CD4-positive, alpha-beta T cell treated with Interleukin-12 subunit alpha and Interleukin-12 subunit beta, for 1 hour (primary cell): ENCODE measurements at regions not wholly inside any gene's neighbourhood (a gene's known extent, or its start where the extent isn't known, plus 50 kb on each side); places are given as distances from the start of the nearest gene placed in this dataset.
"Not testable (repeated sequence)": the region's sequence is repeated elsewhere in the genome, so short reads cannot be mapped to it uniquely, and the experiment has no call there.

Source experiments
- DNase-seq: peaks from one replicate; pipeline ENCODE4 v3.0.0-alpha.2; 2020

DNA sequence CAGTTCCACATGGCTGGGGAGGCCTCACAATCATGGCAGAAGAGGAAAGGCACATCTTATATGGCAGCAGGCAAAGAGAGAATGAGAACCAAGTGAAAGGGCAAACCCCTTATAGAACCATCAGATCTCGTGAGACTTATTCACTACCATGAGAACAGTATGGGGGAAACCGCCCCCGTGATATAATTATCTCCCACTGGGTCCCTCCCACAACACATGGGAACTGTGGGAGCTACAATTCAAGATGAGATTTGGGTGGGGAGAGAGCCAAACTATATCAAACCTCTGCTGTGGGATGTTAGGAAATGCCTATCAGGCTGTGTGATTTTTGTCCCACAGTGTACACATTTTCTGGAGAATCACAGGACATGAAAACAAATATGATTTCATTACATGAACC is 415.8 kb downstream of the TSHZ3 start:
- DNase-seq, result not testable (repeated sequence)

DNA sequence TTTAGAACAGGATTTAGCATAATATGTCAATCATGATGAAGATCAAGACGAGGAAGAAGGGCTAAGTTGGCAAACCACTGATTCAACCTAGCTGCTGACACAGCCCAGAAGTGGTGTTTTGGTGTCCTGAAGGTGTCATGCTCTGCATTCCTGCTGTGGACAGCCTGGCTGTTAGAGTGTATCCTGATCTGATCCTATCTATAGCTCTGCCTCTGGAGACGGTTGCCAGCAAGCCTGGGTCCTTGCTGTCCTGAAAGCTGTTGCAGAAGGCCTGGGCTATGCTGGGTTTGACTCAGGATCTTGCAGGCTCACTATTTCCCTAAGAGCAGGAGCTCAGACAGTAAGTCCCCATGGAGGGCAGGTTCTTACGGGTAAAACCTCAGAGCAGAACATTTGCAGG is 416.4 kb downstream of the TSHZ3 start:
- no peak for DNase-seq

DNA sequence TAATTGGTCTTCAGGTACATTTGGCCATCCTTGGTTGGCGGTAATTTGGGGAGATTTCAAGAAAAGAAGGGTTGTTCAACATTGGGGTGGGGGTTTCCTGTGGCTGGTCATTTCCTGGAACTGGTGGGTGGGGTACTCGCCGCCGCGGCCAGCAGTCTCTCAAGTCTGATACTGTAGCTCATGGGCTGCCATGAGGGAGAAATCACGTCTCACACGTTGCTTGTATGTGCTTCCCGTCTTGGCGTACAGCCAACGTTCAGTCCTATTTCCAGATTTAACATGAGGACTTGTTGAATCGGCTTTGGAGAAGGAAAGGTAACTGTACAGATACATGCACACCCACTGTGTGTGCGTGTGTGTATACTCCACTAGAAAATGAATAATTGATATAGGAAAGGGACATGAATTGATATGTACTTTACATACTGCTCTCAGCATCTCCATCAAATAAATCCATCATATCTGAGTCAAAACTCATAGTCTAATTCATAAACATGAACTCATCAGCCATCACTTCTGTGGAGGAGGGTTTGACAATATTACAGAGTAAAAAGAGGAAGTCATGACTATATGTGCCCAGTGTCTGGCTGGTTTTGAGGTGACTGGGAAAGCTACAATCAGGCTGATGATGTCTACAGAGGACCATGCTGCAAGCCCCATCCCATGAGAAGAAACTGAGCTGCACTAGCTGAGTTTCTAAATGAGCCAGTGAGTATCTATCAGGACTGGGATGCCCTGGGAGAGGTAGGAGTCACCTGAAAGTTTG is 418.1 kb downstream of the TSHZ3 start:
- no peak for DNase-seq

DNA sequence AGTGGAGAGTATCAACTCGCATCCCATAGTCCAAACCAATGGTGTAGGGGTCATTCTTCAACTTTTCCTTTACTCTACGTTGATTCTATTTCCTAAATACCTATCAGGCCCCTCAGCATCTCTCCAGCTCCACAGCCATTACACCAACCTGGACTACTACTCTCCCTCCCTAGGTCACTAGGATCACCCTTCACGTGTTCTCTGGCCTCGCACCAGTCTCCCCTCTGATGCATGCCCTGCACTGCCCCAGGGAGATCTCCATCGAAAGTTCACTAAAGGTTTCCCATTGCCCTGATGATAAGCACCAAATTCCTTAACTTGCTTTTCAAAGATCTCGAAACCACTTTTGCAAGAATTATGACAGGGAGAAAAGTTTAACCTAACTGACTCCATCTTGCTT is 421.5 kb downstream of the TSHZ3 start:
- no peak for DNase-seq

DNA sequence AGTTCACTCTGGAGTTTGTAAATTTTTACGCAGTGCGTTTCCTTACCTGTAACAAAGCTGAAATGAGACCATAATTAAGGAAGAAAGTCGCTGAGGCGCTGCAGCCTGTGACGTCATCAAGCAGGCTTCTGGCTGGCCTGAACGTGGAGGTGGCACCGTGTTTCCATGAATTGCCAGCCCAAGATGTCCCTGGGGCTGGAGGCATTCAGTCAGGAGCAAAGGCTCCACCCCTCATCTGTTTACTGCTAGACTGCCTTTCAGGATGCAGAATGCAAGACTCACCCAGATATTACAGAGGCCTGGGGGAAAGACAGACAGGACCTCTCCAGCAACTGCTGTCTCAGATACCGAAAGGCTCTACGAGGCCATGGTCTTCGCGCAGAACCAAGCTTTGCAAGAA is 424.6 kb downstream of the TSHZ3 start:
- no peak for DNase-seq

DNA sequence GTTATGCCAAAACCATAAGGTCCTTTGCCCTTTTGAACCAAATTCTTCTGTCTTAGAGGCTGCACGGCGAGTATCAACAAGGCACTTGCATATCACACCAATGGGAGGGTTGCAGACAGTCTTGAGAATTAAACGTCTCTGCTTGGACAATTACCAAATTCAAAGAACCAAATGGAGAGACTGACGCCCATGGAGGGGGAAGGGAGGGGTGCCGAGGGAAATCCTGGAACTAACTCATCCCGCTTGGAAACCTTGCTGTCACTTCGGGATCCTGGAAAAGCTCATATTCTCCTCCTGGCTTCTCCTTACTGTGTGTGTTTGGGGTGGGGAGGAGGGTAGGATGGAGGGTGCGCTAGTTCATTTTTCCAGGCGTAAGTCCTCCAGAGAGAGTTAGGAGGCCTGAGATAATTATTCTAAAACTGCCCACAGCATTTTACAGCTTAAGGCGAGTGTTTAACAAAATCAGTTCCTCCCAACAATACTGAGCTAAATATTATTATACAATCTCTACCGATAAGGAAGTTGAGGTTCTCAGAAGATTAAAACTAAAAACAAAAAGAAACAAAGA is 425.1 kb downstream of the TSHZ3 start:
- no peak for DNase-seq

DNA sequence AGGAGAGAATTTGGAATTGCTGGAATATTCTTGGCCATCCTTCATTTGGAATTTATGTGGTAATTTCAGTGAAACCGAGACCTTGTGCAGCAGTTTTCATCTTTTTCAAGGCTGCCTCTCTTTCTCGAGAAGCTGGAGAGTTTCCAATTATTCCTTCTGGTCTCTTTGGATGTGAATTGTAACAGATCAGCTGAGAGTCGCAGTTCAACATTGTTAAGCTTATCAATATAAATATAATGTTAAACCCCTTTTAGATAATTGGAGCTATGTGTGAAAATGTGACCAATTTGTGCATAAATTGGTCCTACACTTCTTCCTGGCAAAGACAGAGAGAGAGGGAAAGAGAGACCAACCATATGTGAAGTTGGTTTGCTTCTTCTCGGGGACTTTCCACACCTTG is 425.6 kb downstream of the TSHZ3 start:
- DNase-seq, result no peak

DNA sequence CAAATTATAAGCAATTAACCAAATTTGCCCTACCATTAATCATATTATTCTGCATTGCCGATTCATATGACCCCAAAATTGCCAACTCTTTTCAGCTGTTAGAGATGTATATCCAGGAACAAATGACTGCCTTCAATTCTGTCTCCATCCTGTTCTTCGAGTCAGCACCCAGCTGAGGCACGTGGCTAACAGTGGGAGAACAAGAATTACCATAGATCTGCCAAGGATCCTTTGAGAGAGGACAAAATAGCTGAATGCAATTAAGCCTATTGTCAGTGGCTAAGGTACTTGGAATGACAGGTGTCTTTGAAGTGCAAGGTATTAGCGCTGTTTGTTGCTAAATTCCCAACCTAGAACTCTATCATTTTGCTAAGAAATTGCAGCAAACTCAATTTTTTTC is 426.1 kb downstream of the TSHZ3 start:
- DNase-seq, result no peak

DNA sequence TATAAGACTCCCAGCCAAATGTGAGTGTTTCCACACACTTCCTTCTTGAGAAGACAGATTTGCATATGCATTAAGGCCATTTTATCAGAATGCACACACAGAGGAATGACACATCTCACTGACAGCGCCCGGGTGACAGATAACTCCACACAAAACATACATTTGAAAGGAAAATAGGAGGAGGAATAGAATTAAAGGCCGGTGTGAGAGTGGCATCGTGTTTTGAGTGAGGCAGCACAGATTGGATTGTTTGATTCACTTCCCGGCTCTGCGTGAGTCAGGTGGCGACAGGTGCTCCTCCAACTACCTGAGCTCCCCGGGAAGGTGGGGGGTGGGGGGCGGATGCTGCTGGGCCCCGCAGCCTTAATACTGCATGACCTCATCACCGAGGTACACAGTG is 429.0 kb downstream of the TSHZ3 start:
- no peak for DNase-seq

DNA sequence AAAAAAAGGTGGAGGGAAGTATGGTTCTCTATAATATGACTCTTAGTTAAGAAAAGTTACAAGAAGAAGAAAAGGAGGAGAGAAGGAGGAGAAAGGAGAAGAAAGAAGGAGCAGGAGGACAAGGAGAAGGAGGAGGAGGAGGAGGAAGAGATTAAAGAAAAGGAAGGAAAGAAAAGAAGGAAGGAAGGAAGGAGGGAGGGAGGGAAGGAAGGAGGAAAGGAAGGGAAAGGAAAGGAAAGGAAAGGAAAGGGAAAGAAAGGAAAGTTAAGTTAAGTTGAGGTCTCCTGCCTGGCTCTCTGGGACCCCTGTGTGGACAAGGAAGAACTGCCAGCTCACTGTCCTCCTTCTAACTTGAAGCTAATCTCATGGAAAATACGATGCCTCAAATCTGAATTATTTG is 429.5 kb downstream of the TSHZ3 start:
- DNase-seq, result no peak

DNA sequence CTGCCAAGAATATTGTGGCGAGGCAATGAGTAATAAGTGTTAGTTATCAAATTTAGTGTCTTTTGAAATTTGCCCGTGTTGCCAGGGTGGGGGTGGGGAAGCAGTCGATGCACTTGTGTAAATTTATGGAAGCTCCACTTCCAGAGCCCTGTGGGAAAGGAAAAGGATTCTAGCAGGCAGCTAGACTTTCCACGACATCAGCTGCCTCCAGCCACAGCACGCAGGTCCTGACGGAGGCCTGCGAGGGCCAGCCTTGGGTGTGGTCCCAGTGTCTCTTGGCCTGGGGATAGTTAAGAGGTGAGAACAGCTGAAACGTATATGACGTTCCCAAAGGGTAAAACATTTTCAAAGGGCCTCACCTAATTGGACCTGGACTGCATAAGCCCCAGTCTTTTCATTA is 433.0 kb downstream of the TSHZ3 start:
- no peak for DNase-seq

DNA sequence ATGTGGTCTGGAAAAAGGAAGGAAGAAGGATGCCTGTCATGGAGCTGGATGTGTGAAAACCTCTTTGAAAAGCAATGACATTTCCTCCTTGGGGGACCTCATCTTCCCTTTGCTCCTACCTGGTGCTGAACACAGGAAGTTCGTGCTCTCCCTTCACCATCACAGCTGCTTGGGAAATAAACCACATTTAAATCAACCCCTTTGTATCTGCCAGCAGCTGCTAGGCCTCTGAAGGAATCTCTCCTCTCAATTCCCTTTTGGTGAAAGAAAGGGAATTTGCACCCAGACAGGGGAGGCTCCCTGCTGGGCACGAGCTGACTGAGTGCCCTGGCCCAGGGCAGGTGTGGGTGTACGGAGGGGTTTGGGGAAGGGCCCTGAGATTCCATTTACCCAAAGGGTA is 437.7 kb downstream of the TSHZ3 start:
- no peak for DNase-seq

DNA sequence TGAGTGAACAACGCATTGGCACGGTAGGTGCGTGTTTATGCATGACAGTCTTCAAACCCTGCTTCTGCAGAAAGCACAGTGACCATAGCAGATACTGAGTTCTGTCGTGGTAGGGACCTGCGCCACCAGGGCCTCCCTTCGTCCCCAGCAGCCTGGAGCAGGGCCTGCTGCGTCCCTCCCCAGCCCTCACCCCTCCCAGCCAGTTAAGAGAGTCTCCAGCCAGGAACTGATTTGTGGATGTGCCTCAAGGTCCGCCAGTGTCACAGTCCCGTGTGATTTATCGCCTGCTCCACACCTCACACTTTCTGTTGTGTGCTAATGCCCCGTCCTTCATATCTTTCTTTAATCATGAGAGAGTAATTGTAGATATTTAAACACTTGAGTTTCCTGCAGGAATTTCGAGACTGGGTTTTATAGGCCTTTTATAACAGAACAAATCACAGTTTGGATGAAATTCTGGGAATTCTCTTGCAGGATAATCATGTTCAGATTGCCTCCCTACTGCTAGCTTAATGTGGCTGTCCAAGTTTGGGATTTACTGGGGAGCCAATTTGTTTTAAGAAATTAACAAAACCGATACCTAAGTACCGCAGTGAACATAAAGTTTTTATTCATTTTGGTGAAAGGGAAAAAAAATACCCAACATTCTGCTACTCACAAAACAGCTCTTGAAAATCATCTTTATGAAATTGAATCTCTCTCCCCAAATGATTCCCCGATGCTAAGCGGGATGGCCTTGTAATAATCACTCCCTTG is 438.6 kb downstream of the TSHZ3 start:
- no peak for DNase-seq

DNA sequence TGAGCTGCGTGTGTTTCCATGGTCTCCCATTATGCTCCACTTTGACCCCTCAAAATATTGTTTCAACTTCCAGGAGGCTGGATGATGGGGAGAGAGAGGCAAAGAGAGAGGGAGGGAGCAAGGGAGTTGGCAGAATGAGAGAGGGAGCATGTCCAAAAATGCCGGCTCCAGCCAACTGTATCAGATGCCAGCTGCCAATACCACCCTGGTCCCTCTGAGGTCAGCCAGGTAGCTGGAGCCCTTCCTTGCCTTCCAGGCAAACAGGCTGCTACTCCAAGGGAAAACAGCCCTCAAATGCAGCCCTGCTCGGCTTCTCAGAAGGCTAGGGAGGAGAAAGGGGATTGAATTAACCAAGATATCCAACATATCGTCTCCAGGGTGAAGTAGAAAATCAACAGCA is 440.0 kb downstream of the TSHZ3 start:
- DNase-seq, result no peak

DNA sequence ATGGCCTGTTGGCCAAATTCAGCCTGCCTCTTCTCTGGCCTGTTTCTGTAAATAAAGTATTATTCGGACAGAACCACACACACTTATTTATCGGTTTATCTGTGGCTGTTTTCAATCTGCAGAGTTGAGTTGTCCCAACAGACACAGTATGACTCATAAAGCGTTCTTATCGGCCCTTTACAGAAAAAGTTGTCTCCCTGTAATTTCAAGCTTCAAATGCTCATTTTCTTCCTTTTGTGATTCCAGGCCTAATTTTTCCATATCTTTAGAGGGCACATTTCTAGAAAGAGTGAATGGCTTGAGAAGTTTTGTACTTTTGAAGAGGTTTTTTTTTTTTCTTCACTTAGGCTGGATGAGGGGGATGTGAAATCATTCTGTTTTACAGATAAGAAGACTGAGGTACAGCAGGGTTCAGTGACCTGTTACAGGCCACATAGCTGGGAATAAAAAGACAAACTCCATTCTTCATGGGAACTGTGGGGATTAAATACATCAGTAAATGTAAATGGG is 440.9 kb downstream of the TSHZ3 start:
- no peak for DNase-seq

DNA sequence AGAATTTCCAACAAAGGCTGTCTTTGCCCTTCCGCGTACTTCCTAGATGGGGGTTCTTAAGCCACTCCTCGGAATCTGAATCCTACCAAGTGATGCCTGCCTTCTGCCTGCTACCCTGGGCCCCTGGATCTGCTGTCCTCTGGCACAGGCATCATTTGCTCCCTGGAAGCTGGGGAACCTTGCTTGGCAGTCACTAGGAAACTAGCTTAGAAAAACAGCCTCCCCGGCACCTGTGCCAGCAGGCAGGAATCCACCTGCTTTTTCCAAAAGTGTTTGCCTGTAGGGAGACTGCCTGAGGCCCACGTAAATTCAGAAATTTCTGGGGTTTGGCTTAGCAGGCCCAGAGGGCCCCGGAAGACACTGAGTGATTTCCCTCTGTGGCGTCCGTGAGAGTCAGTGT is 442.4 kb downstream of the TSHZ3 start:
- no peak for DNase-seq

DNA sequence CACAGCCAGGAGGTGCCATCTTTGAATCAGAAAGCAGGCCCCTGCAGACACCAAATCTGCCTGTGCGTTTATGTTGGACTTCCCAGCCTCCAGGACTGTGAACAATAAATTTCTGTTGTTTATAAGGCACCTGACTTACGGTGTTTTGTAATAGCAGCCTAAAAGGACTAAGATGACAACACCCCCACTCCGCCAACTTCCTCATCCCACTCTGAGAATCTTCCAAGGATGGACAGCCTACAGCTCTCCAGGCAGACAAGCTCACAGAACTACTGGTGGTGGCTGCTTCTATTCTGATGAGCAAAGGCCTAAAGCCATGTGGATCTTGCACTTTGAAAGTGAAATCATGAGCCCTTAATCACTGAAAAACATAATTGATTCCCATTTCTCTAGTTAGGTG is 449.2 kb downstream of the TSHZ3 start:
- no peak for DNase-seq

DNA sequence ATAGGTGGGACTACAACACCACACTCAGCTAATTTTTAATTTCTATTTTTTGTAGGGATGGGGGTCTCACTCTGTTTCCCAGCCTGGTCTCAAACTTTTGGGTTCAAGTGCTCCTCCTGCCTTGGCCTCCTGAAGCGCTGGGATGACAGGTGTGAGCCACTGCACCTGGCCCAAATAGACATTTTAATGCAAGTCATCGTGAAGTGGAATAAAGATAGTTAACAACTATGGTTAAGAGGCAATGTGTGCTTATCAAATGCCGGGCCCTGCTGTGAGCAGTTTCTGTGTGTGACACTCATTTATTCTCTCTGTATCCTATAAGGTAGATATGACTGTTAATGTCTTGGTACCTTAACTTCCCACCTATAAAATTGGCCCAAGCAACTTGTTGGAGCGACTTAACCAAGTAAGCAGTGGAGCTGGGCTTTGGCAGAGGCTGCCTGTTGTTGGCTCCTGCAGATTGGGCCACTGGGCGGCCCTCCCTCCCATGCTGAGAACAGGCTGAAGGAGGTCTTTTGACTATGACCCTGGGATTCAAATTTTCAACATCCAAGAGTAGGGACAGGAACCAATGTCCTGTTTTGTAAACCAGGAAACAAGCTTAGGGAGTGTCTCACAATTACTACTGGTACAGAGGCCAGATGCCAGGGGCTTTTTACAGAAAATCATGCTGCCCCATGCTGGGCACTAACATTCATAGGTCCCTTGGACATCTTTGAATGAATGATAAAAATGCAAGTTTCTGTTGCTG is 450.7 kb downstream of the TSHZ3 start:
- DNase-seq, result no peak

DNA sequence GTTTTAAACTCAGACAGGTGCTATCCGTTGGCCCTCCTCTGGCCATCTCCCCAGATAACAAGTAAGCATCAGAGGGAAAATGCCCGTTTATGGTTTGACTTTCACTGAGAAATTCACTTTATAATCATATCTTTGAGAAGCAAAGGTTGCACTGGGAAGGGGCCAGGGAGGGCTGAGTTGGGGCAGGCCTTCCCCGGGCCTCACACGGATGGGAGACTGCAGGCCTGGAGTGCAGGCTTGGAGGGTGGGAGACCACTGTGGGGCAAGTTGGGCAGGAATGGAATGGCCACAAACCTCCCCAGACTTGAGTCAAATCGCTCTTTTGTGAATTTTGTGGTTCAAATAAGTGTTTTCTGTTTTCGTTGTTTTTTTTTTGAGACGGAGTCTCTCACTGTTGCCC is 451.7 kb downstream of the TSHZ3 start:
- no peak for DNase-seq

DNA sequence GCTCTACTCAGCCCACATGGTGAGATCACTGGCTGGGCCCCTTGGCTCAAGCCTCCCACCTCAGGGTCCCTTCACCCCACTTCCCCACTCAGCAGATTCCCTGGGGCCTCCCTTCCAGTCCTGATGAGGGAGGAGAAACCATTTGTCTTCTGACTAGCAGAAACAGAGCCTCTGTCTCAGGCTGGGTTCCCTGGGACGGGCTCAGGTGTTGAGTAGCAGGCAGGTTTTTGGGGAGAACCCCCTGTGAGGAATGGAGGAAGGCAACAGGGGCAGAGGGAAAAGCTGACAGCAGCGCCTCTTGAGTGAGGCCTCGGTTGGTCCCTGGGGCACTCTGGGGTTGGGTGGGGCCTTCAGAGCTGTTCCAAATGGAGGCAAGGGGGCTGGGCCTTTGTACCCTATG is 452.2 kb downstream of the TSHZ3 start:
- DNase-seq, result no peak

DNA sequence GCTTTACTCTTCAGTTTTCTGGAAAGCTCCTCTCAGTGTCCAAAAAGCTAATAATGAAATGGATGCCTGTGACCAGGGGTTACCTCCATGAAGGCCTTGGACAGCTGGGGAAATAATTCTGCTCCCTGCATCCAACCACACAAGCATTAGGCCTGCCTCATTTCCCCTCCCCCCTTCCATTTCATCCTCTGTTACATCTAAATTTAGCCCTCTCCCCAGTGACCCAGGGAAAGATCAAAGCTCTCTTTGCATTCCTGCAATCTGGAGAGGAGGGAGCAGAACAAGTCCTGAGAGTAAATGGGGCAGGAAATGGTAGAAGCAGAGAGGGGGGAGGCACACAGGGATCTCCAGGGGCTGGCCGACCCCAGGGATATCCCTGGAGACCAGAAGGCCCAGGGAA is 452.7 kb downstream of the TSHZ3 start:
- no peak for DNase-seq

DNA sequence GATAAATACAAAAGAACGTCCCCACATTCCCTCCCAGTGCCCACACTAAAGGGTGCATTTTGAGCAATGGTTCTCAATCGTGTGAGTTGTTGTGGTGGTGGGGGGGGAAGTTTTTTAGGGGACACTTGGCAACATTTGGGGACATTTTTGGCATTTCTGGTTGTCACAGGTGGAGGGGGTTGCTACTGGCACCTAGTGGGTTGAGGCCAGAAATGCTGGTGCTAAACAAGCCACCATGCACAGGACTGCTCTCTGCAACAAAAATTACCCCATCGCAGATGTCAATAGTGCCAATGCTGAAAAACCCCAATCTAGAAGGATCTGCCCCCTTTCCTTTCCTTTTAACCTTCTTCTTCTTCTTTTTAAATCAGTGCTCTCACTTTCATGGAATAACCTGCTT is 453.3 kb downstream of the TSHZ3 start:
- DNase-seq, result no peak

DNA sequence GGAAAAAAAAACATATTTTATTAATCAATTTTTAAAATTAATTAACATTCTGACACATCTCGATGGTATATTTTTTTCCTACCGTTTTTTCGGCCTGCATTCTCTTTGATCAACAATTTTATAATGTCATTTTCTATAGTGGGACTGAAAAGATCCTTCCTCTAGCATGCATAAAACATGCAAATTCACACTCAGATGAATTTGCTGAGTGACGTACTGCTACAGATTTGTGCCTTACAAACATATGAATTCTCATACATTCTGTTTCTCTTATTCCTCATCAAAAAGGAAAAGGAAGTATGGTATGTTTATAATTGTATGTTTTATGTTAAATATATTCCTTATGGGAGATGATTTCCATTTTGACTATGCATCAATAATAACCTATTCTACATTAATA is 458.2 kb downstream of the TSHZ3 start:
- DNase-seq, result no peak

DNA sequence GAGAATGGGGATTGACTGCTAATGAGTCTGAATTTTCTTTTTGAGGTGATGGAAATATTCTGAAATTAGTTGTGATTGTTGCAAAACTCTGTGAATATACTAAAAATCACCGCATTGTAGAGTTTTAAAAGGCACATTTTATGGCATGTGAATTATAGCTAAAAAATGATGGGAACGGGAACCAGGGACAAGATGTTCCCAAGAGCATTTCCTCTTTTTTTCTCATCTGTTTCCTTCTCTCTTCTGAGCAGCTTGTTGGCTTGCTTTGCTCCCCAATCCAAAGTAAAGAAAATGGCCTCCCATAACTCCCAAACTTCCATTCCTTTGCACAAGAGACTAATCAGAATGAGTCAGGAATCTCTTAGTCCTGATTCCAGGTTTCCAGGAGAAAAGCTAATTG is 459.2 kb downstream of the TSHZ3 start:
- no peak for DNase-seq
